IMR-90 (cell line): ENCODE measurements at regions not wholly inside any gene's neighbourhood (a gene's known extent, or its start where the extent isn't known, plus 50 kb on each side); places are given as distances from the start of the nearest gene placed in this dataset.

Experiments
- ATAC-seq: fragments of 200-7000 bp; cut with Tn5 transposase; 2 replicates; pipeline ENCODE4 v1.9.1; 2020; ENCODE audit warnings: low read depth, mild to moderate bottlenecking, moderate library complexity
- BruUV-seq: library from RNA; stranded (reverse); fragments of 400-500 nt; replicated peaks from 2 replicates; lab custom pipeline; 2021; lab: Mats Ljungman, UMichigan
- CTCF ChIA-PET: fragments of 300-600 bp; formaldehyde crosslinking; extraction: SDS; loops from one replicate; lab custom pipeline; 2021; ENCODE audit warnings: antibody characterized with exemption; lab: Yijun Ruan, JAX
- POLR2A ChIA-PET: fragments of 300-600 bp; sonication (Branson Sonifier 250); formaldehyde crosslinking; loops from one replicate; lab custom pipeline; 2022; ENCODE audit warnings: antibody characterized with exemption; ENCODE audit not compliant: unreplicated experiment; lab: Charles Lee
- DNase-seq: peaks from one replicate; pipeline ENCODE4 v3.0.0; 2013
- H2AFZ ChIP-seq: replicated peaks from 2 replicates; pipeline ENCODE3; 2013; ENCODE audit warnings: low read length, mild to moderate bottlenecking; ENCODE audit not compliant: poor library complexity
- H2AK5ac ChIP-seq: 2 replicates; pipeline ENCODE4 v1.6.1; 2013; ENCODE audit warnings: low read depth, low read length, inconsistent platforms
- H2AK9ac ChIP-seq: replicated peaks from 2 replicates; pipeline ENCODE3; 2013; ENCODE audit warnings: mild to moderate bottlenecking, low read depth, low read length, moderate library complexity; ENCODE audit not compliant: poor library complexity
- H2BK120ac ChIP-seq: 2 replicates; pipeline ENCODE4 v1.6.1; 2013; ENCODE audit warnings: low read depth, low read length, inconsistent platforms
- H2BK15ac ChIP-seq: 3 replicates; pipeline ENCODE4 v1.6.1; 2013; ENCODE audit warnings: low read depth, low read length, inconsistent platforms
- H2BK20ac ChIP-seq: 2 replicates; pipeline ENCODE4 v1.6.1; 2013; ENCODE audit warnings: low read depth, mild to moderate bottlenecking, inconsistent platforms, low read length, moderate library complexity
- H2BK5ac ChIP-seq: 2 replicates; pipeline ENCODE4 v1.6.1; 2013; ENCODE audit warnings: mild to moderate bottlenecking, low read depth, low read length, inconsistent platforms; ENCODE audit not compliant: poor library complexity, severe bottlenecking
- H3K14ac ChIP-seq: replicated peaks from 2 replicates; pipeline ENCODE4 v1.6.1; 2013; ENCODE audit warnings: low read depth, low read length, inconsistent platforms
- H3K18ac ChIP-seq: 2 replicates; pipeline ENCODE4 v1.6.1; 2013; ENCODE audit warnings: low read depth, low read length, control low read depth
- H3K23ac ChIP-seq: 2 replicates; pipeline ENCODE4 v1.6.1; 2013; ENCODE audit warnings: low read depth, low read length, inconsistent platforms
- H3K27ac ChIP-seq: 2 replicates; pipeline ENCODE4 v1.5.1; 2013; ENCODE audit warnings: mild to moderate bottlenecking, control low read depth, low read length; ENCODE audit not compliant: insufficient read depth
- H3K27me3 ChIP-seq: 2 replicates; pipeline ENCODE4 v1.6.1; 2013; ENCODE audit warnings: low read length; ENCODE audit not compliant: control insufficient read depth, insufficient read depth
- H3K36me3 ChIP-seq: 2 replicates; pipeline ENCODE4 v1.6.1; 2013; ENCODE audit warnings: low read length, mixed read lengths; ENCODE audit not compliant: control insufficient read depth, insufficient read depth
- H3K4ac ChIP-seq: 2 replicates; pipeline ENCODE4 v1.6.1; 2013; ENCODE audit warnings: low read depth, low read length, inconsistent platforms
- H3K4me1 ChIP-seq: 2 replicates; pipeline ENCODE4 v1.6.1; 2013; ENCODE audit warnings: low read length, mixed read lengths; ENCODE audit not compliant: control insufficient read depth, insufficient read depth
- H3K4me2 ChIP-seq: 2 replicates; pipeline ENCODE4 v1.6.1; 2013; ENCODE audit warnings: low read depth, mild to moderate bottlenecking, control low read depth, low read length, moderate library complexity
- H3K4me3 ChIP-seq: 2 replicates; pipeline ENCODE4 v1.5.1; 2013; ENCODE audit warnings: low read depth, mild to moderate bottlenecking, control low read depth, low read length, moderate library complexity; ENCODE audit not compliant: insufficient read depth
- H3K56ac ChIP-seq: 2 replicates; pipeline ENCODE4 v1.6.1; 2013; ENCODE audit warnings: low read length, inconsistent platforms; ENCODE audit not compliant: insufficient read depth; ENCODE audit errors: extremely low read depth
- H3K79me1 ChIP-seq, 2 experiments: 2 replicates each; pipeline ENCODE4 v1.6.1; 2013; ENCODE audit warnings: low read length in 2 of 2, inconsistent platforms in 1 of 2, low read depth in 1 of 2
- H3K9ac ChIP-seq: 2 replicates; pipeline ENCODE4 v1.6.1; 2013; ENCODE audit warnings: low read depth, low read length, control low read depth
- H3K9me1 ChIP-seq: 2 replicates; pipeline ENCODE4 v1.6.1; 2013; ENCODE audit warnings: low read length, inconsistent platforms; ENCODE audit not compliant: insufficient read depth
- H3K9me3 ChIP-seq: 2 replicates; pipeline ENCODE4 v1.6.1; 2013; ENCODE audit warnings: low read length; ENCODE audit not compliant: control insufficient read depth, insufficient read depth
- H4K20me1 ChIP-seq: 2 replicates; pipeline ENCODE4 v1.6.1; 2013; ENCODE audit warnings: low read length, inconsistent platforms; ENCODE audit not compliant: insufficient read depth
- H4K5ac ChIP-seq: 2 replicates; pipeline ENCODE4 v1.6.1; 2013; ENCODE audit warnings: mild to moderate bottlenecking, low read depth, low read length, control low read depth
- H4K8ac ChIP-seq, 2 experiments: 2 replicates each; pipeline ENCODE4 v1.6.1; 2013; ENCODE audit warnings: low read depth in 2 of 2, low read length in 2 of 2, control low read depth in 1 of 2, inconsistent platforms in 1 of 2
- H4K91ac ChIP-seq: 2 replicates; pipeline ENCODE4 v1.6.1; 2013; ENCODE audit warnings: low read depth, low read length, inconsistent platforms; ENCODE audit not compliant: insufficient read depth
- BHLHE40 ChIP-seq: fragments of 150-350 bp; IDR thresholded peaks from 2 replicates; pipeline ENCODE4 v1.6.1; 2016; ENCODE audit warnings: mild to moderate bottlenecking, low read depth, low read length
- CTCF ChIP-seq: conservative IDR thresholded peaks from 2 replicates; pipeline ENCODE4 v1.5.1; 2012; ENCODE audit warnings: mild to moderate bottlenecking, low read depth, low read length, improper control_type of control experiment
- FOS ChIP-seq: fragments of 150-350 bp; IDR thresholded peaks from 2 replicates; pipeline ENCODE4 v1.6.1; 2016; ENCODE audit warnings: low read depth, low read length
- MAFK ChIP-seq: IDR thresholded peaks from 2 replicates; pipeline ENCODE4 v1.6.1; 2012; ENCODE audit warnings: low read depth, low read length, improper control_type of control experiment
- MAZ ChIP-seq: IDR thresholded peaks from 2 replicates; pipeline ENCODE4 v1.6.1; 2012; ENCODE audit warnings: low read depth, mild to moderate bottlenecking, low read length, improper control_type of control experiment, moderate library complexity, borderline replicate concordance
- MXI1 ChIP-seq: IDR thresholded peaks from 2 replicates; pipeline ENCODE4 v1.6.1; 2012; ENCODE audit warnings: low read depth, mild to moderate bottlenecking, low read length, moderate library complexity, borderline replicate concordance
- NFE2L2 ChIP-seq: fragments of 150-350 bp; IDR thresholded peaks from 2 replicates; pipeline ENCODE4 v1.6.1; 2016; ENCODE audit warnings: low read depth, mild to moderate bottlenecking, low read length
- POLR2A ChIP-seq: IDR thresholded peaks from 2 replicates; pipeline ENCODE4 v1.6.1; 2012; ENCODE audit warnings: mild to moderate bottlenecking, low read depth, low read length
- RAD21 ChIP-seq: IDR thresholded peaks from 2 replicates; pipeline ENCODE4 v1.6.1; 2012; ENCODE audit warnings: low read length, improper control_type of control experiment
- RCOR1 ChIP-seq: IDR thresholded peaks from 2 replicates; pipeline ENCODE4 v1.6.1; 2012; ENCODE audit warnings: mild to moderate bottlenecking, low read length, improper control_type of control experiment; ENCODE audit not compliant: insufficient replicate concordance
- RFX5 ChIP-seq: IDR thresholded peaks from 2 replicates; pipeline ENCODE4 v1.8.0; 2012; ENCODE audit warnings: low read depth, mild to moderate bottlenecking, low read length, moderate library complexity
- SMC3 ChIP-seq: fragments of 150-350 bp; IDR thresholded peaks from 2 replicates; pipeline ENCODE4 v1.6.1; 2016; ENCODE audit warnings: low read depth, mild to moderate bottlenecking, antibody characterized with exemption, low read length, moderate library complexity
- USF2 ChIP-seq: fragments of 150-350 bp; IDR thresholded peaks from 2 replicates; pipeline ENCODE4 v1.6.1; 2017; ENCODE audit warnings: mild to moderate bottlenecking, antibody characterized with exemption, low read length, low read depth
- WGBS, 2 experiments: methylation state at CpG; one replicate each; pipeline versions ENCODE4 v1.1.5 to v1.1.7; 2013; ENCODE audit warnings: missing lambda C conversion rate in 2 of 2; ENCODE audit not compliant: insufficient read length in 1 of 2; ENCODE audit errors: extremely low coverage in 2 of 2; 5-methylcytosine and 5-hydroxymethylcytosine counted together
- dilution Hi-C: fragments of 300-500 bp; cut with HindIII; formaldehyde crosslinking; loops from one replicate; pipeline ENCODE4 v1.14.3; 2018; ENCODE audit warnings: low sequenced_read_pairs; ENCODE audit not compliant: unreplicated experiment
- in situ Hi-C: fragments of 300-500 bp; cut with MboI; formaldehyde crosslinking; loops from 3 replicates; pipeline ENCODE4 v1.14.3; 2019; ENCODE audit warnings: low sequenced_read_pairs, inconsistent platforms, mixed read lengths
- intact Hi-C: fragments of 100-400 bp; cut with micrococcal nuclease; formaldehyde crosslinking; loops from 2 replicates; pipeline ENCODE4 v1.10.0; 2022
- TF ChIP-seq, protein P1 (sequence below): fragments of 150-350 bp; IDR thresholded peaks from 2 replicates; pipeline ENCODE4 v1.6.1; 2016; ENCODE audit warnings: low read depth, mild to moderate bottlenecking, low read length, moderate library complexity, borderline replicate concordance

- intact Hi-C loops, result no loop called here
- Histone ChIP-seq H3K9ac (no peak overlapping the region), H3K9me1 (no peaks in the 10 kb centered on the region), H2BK5ac (no peak overlapping the region), H3K18ac (no peak overlapping the region), H2BK15ac (no peak overlapping the region), H3K27ac (no peak overlapping the region), H4K8ac (no peak overlapping the region), H4K5ac (no peak overlapping the region), H3K9me3 (no peaks in the 10 kb centered on the region), H2AK9ac (no peak overlapping the region), H2BK20ac (no peak overlapping the region), H3K4me2 (no peak overlapping the region), H4K20me1 (no peaks in the 10 kb centered on the region), H3K23ac (no peak overlapping the region), H3K79me1 (no peaks in the 10 kb centered on the region), H3K56ac (no peak overlapping the region), H4K91ac (no peak overlapping the region), H3K14ac (no peak overlapping the region), H3K27me3 (no peaks in the 10 kb centered on the region), H3K4me3 (no peak overlapping the region), H3K36me3 (no peaks in the 10 kb centered on the region), H3K4me1 (peaks cover under 1% of the 10 kb centered on the region; the same call in 1 of the 2 replicates), H3K4ac (no peak overlapping the region), H2AFZ (no peak overlapping the region), H2AK5ac (no peak overlapping the region), H2BK120ac (no peak overlapping the region)
- DNase-seq (no peak), ATAC-seq (no peak)
- no CpG with 5 or more reads among the region's 2 CpGs for WGBS, 2 experiments
- ChIA-PET POLR2A (no interaction called here), CTCF (no interaction called here)
- in situ Hi-C loops, result no loop called here
- no peak for TF ChIP-seq BHLHE40
- TF ChIP-seq POLR2A, result no peak
- TF ChIP-seq NFE2L2, result no peak
- no peak for TF ChIP-seq RFX5
- no peak for TF ChIP-seq MXI1
- TF ChIP-seq RCOR1, result no peak
- no peak for TF ChIP-seq FOS
- TF ChIP-seq, protein P1, sequence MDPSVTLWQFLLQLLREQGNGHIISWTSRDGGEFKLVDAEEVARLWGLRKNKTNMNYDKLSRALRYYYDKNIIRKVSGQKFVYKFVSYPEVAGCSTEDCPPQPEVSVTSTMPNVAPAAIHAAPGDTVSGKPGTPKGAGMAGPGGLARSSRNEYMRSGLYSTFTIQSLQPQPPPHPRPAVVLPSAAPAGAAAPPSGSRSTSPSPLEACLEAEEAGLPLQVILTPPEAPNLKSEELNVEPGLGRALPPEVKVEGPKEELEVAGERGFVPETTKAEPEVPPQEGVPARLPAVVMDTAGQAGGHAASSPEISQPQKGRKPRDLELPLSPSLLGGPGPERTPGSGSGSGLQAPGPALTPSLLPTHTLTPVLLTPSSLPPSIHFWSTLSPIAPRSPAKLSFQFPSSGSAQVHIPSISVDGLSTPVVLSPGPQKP, result no peak
- no peak for TF ChIP-seq MAZ
- TF ChIP-seq USF2, result no peak
- no peak for TF ChIP-seq SMC3
- no peak for TF ChIP-seq RAD21
- no peak for TF ChIP-seq CTCF
- TF ChIP-seq MAFK, result no peak
- BruUV-seq, result no TSS peak
- dilution Hi-C loops, result no loop called here
Measured at GRCh38 chr9:87002517-87002916, 55.2 kb upstream of the GAS1 start.
